ENCODE measurements at regions not wholly inside any gene's neighbourhood (a gene's known extent, or its start where the extent isn't known, plus 50 kb on each side); places are given as distances from the start of the nearest gene placed in this dataset.

DNA sequence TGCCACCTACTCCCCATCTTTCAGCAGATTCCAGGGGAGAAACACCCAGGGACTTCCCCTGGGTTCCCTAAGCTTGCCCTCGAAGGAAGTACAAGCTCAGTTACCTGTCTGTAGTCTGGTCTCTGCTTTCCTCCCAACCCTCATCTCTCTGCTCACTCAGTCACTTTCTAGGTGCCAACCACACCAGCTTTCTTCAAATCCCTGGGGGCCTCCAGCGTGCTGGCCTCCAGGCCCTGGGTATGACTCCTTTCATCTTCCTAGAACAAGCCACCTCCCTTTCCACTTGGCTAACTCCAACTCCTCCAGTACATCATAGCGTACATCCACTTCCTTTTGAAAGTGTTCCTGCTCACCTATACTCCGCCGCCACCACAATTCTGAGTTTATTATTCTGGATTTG lies 222.6 kb downstream of the SNX18 start:
- no peak for DNase-seq

DNA sequence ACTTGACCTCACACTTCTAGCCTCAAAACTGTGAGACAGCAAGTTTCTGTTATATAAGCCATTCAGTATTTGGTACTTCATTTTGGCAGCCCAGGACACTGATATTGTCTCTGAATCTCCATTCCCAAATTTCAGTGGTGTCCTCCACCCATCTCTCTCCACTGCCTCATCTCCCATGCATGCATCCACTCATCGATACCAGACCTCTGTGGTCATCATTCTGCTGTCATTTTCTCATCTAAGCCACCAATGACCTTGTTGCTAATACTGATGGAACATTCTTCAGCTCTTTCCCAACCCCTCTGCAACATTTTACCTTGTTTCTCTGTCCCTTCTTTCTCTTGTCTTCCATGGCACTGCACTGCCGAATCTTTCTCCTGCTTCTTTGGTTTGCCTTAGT lies 221.8 kb downstream of the SNX18 start:
- no peak for DNase-seq

DNA sequence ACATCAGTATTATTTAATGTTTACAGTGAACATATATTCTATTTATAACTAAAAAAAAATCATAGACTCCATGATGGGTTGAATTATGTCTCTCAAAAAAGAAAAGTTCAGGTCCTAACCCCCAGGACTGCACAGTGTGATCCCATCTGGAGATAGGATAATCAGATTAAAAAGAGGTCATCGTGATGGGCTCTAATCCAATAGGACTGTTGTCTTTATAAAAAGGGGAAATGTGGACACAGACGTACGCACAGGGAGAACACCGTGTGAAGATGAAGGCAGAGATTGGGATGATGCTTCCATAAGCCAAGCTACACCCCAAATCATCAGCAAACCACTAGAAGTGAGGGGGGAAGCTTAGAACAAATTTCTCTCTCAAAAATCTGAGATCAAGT lies 221.4 kb downstream of the SNX18 start:
- no peak for DNase-seq

DNA sequence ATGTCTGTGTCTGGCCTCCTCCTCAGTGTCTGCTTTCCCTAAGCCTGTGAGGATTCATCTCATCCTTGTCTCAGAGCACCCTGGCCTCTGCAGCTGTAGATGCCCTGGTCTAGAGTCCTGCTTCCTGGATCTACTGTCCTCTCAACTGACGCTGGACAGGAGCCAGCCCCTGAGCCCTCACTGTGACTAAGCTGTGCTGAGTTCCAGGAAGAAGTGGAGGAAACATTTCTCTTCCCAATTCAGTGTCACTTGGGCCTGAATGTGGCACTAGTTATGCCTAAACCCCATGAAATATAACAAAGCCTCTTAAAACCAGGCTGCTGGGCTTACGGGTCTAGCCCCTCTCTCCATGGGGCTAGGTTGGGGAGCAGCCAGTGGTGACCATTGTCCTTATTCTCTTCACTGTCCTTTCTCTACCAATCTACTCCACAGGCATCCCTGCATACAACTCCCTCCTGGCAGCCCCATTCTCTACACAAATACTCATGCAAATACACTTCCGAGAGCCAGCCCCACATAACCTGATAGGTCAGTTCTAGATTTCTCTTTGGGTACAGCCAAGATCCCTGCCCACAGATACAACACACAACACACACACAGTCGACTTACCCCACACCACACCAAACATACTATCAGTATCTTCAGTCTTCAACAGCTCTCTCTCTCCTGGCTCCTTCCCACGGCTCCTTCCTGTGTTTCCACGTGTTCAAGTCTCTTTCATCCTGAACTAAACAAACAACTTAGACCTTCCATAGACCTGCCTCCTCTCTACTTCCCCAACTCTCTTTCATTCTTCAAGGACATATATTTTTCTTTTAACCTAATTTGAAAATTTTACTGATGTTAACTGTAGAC lies 220.8 kb downstream of the SNX18 start:
- DNase-seq: peak; percentile 17

DNA sequence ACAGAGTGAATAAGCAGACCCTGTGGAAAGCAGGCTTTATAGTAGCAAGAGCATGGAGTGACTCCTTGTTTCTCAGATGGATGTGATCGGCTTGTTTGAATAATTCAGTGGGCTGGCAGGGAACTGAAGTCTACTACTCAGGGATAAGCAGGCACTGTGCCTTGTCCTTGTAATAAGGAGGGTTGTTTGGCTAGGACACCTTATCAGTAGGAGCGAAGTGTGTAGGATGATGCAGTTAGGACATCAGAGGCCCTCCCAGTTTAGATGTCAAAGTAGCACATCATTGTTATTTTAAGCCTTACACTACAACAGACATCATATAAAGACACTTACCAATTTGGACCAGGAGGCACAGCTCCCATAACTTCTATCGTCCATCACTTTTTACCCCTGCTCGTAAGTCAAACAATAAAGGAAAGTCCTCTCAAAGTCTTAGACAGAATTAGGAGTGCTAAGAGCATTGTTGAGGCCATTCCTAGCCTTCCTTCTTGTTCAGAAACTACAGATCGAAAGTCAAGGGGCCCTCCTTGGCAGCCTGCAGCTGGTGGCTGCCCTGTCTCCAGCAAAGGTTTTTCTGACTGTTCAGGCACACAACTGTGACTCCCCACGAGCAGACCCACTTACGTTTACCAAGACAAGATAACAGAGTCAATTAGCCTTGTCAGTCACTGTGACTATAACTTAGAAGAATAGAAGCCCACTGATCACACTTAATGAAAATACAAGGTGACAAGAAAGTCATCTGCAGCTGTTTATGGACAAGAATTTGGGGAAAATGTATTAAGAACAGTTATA lies 218.6 kb downstream of the SNX18 start:
- DNase-seq: no peak

DNA sequence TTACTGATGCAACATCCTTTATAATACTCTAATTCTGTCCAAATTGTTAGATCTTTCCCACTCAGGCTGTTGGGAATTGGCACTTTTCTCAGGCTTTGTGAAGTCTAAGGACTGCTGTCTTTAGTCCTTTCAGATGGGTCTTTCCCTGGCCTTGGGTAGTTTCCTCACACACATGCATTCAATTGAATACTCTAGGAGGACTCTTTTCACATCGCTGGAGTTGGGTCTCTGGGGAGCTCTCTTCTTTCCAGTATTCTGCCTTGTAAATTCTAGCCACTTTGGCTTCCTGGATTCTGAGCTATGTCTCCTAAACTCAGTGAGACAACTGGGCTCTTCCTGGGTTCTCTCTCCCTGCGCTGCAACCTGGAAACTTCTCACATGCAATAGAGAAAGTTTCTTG lies 215.5 kb downstream of the SNX18 start:
- no peak for DNase-seq

DNA sequence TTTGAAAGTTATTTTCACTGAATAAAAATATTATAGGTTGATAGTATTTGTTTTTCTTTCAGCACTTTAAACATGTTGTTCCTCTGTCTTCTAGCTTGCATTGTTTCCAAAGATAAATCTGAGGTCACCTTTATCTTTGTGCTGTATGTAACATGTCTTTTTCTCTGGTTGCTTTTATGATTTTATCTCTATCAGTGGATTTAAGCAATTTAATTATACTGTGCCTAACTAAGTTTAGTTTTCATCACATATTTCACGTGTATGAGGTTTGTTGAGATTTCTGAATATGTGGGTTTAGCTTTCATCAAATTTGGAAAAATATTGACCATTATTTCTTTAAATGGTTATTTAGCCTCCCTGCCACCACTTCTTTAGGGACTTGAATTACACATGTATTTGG lies 214.5 kb downstream of the SNX18 start:
- no peak for DNase-seq

DNA sequence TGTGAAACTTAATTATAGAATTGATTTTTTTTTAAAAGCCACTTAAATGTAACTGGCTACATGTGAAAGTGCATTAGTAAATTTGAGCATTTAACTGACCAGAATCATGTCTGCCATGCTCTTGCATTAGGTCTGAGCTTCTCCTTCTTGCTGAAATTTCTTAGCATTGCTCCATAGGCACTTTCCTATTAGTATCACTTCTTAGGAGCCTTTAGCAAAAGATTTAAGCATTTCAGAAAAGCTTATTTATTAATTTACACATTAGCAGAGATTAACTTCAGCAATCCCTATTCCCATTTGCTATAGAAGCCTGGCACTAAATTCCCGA lies 211.0 kb downstream of the SNX18 start:
- no peak for DNase-seq

DNA sequence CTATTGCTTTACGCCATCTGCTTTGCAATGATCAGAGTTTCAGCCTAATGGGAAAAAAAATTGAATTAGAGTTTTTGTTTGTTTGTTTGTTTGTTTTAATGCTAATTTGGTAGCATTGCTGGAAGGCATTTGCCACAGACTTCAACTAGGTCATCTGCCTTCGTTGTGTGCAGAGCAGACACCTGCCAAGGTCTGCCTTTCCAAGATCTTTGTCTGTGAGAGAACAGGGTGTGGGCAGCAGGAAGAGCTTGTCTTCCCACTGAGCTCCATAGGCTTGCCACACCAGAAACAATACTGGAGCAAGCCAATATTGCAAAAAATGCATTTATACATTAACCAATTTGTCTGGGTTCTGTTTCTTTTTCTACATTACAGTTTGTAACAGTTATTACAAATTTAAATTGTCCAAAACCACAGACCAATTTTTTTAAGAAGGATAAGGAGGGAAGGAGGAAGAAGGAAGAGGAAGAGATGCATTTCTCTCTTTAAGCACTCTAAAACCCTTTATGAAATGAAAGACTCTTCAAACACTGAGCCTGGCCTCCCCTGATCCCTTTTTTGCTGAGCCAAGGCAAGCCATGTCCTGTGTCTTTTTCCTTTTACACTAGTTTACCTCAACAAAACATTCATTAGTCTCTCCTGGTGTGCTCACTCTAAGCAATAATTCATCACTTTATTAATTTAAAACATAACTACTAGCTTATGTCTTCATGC lies 210.5 kb downstream of the SNX18 start:
- DNase-seq: no peak

DNA sequence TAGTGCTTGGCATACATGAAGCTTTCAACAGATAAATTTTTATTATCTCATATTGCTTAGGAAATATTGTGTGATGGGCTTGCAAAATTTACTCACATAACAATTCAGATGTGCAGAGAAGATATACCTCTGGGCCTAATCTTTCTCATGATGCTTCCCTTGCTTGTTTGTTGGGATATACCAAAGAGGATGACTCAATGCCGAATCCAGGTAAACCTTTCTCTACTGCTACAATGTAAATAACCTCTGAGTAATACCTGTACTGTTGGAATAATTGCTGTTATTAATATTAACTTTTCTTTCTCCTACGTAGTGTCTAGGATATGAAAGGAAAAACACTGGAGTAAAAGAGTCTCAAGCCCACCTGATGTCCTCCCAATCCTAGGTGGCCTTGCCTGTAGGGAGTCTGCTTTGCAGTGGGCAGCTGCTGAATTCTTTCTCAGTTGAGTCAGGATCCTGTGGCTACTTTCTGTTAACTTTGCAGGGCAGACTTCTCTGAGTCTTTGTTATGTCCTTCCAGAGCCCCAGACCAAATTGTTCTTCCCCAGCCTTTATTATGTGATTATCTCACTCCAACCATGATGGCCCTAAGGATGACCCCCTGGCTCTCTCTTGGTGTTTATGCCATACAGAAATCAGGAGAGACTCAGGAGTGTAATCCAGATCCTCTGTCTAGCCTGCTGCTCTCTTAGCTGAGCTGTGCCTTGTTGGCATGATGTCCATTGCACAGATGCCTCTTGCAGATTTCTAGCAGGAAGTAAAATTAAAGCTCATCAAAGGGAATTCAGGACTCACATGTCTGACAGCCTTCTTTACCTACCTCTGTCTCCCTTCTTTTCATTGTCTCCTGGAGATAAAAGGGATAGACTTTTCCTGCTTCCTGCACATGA lies 208.1 kb downstream of the SNX18 start:
- no peak for DNase-seq

DNA sequence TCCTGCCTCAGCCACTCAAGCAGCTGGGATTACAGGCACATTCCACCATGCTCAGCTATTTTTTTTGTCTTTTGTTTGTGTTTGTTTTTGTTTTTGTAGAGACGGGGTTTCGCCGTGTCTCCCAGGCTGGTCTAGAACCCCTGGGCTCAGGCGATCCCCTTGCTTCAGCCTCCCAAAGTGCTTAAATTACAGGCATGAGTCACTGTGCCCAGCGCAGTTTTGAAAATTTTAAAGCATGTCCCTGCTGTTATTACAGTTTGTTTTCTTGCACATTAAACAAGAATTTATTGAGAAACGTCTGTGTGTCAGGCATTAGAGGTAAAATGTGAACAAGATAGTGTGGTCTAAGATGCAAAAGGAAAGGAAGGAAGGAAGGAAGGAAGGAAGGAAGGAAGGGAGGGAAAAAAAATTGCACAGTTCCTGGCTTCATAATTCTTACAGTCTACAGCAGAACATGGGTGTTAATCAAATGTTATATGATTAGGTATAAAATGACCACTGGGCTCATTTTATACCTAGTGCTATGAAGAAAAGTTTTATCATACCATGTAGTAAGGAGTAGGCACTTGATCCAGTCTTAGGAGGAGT lies 205.4 kb downstream of the SNX18 start:
- DNase-seq: no peak

DNA sequence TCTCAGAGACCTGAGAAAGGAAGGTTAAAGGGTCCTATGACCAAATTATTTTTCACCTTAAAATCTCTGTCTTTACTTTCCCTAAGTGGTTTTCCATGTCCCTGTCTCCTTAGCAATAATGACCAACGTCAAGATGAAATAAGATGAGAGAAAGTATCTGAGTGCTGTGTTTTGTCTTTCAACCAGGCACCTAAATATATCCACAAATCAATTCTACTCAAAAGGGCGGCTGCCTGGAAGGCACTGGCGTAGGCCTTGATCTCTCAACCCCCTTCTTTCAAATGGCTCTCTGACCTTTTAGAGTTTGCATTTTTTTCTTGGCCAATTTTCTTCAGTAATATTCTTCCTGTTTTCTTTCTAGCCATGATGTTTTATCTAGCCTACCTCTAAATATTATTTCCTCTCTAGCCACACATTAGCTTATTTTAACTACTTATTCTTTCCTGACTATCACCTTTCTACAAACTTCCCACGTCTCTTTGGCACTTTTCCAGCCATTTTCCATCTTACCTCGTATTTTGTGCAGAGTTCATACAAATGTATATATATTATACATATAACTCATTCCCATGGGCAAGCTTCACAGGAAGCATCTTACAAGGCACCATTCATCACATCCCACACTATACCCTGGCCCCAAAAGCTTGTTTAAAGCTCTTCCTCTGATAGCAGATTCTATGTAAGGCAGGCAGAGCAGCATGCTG lies 204.5 kb downstream of the SNX18 start:
- DNase-seq: no peak

DNA sequence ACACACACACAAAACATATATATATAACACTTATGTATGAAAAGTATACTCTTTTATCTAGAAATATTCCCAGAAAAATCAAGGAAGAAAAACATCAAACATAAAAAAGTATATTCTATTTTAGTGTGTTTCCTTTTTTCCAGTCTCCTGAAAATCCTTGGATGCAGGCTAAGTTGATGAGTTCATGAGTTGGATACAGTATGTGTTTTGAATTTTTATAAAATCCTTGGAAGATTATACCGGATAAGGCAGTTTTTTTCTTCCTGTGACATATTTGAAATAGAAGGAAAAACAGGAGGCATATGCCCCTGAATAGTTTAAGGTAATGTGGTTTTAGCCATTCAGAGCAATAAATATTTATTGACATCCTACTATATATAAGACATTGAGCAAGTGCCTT lies 203.6 kb downstream of the SNX18 start:
- no peak for DNase-seq

DNA sequence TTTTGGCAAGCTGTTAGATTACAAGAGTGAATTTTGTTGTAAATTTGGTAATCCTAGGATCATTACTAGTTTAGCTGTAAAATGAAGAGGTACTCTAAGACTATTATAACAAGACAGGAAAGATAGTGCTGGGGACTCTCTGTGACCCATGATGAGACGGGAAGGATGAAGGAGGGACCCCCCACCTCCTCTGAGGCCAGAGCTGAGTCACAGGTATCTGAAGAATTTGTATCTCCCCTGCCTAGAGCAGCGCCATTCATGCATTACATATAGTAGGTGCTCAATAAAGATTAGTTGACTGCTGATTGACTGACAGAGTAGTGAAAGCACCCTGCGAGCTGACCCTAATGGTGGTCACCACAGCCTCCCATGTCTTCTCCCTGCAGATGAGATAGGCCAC lies 202.8 kb downstream of the SNX18 start:
- DNase-seq: no peak

DNA sequence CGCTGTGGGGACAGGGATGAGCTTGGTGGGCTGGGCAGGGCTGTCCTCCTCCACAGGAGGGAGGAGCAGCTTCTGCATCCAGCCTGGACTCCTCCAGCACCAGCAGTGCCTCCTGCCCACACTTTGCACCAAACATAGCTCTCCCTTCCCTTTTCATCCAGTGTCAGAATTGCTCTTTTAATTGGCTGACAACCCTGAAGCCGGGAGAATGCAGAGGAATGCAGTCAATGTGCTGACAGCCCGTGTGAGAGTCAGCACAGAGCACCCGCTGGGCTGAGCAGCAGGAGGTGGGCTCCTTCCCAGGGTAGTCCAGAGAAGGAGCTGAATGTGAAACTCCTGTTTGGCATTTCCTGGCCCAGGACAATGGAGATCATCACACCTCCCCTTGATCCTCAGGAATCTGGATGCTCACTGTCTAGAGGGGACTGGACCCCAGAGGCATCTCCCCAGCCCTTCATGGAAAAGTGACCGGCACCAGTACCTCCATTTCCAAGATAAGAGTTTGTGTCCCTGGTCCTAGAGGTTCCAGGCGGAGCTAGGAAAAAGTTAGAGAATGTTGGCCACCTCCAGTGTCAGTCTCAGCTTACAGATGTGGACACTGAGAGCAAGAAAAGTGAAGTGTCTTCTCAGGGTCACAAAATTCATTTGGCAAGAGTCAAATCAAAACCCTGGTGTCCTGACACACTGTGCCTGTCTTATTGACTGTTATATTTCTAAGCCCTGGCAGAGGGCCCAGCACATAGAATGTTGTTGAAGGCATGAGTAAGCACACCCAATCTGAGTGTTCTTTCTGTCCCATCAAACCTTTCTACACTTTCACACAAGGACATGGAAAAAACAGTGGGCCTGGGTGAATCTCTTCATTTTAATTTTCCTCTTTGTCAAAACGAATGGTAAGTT lies 202.1 kb downstream of the SNX18 start:
- no peak for DNase-seq

DNA sequence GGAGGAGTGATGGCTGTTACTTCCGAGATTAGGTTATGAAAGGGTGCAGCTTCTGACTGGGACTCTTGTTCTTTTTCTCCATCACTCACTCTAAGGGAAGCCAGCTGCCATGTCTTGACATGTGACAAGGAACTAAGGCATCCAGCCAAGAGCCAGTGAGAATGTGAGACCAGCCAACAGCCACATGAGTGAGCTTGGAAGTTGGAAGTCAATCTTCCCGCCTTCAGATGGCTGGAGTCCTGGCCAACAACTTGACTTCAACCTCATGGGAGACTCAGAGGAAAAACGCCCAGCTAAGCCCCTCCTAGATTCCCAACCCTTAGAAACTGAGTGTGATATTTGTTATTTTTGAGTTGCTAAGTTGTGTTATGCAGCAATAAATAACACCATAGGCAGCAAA lies 201.1 kb downstream of the SNX18 start:
- no peak for DNase-seq

DNA sequence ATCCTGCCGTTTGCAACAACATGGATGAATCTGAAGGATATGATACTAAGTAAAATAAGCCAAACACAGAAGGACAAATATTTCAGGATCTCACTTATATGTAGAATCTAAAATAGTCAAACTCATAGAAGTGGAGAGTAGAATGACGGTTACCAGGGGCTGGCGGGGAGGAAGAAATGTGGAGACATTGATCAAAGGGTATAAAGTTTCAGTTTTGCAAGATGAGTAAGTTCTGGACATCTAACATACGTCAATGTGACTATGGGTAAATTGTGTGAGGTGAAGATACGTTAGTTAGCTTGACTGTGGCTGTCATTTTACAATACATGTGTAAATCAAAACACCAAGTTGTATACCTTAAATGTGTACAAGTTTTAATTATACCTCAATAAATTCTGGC lies 200.3 kb downstream of the SNX18 start:
- no peak for DNase-seq

DNA sequence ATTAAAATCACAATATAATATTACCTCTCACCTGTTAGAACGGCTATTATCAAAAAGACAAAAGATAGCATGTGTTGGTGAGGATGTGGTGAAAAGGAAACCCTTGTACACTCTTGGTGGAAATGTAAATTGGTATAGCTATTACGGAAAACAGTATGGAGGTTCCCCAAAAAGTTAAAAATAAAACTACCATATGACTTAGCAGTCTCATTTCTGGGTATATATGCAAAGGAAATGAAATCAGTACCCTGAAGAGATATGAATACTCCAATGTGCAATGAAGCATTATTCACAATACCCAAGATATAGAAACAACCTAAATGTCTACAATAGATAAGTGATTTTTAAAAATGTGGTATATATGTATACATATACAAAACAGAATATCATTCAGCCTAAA lies 199.9 kb downstream of the SNX18 start:
- DNase-seq: no peak

DNA sequence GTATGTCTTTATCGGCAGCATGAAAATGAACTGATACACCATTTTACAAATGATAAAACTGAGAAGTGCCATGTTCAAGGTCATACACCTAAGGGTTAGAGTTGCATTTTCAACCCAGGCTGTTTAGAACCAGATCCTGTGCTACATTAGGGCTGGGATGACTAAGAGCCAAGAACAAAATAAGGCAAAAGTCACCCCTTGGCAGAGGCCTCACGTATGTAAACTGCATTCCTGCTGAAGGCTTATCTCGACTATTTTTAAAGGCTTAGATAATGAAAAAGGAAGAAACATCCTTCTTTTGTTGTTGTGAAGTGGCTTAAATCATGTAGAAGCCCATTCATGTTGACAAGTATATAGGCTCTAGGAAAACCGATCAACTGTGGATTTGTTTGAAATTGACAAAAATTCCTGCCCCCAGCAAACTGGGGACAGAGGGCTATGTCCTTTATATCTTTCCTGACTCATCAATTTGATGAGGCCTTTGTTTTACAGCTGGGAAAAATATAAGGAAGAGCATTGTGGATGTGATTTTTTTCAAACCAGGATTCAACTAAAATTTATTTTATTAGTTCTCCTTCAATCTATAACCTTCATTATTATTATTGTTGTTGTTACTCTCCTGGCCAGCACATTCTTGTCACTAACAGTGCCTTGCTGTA lies 196.5 kb downstream of the SNX18 start:
- DNase-seq: no peak

DNA sequence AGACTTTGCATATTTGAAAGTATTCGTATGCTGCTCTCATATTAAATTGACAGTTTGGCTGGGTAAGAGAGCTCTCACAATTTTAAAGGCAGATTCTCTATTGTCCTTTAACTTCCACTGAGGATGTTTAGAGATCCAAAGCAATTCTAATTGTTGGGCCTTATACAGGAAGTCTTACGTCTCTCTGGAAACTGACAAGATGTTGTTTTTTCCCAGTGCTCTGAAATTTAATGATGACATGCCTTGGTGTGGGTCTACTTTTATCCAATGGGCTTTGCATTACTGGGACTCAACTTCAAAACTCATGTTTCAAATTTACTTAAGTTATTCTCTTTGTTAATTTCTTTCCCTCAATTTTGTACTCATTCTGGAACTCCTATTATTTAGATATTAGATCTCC lies 191.5 kb downstream of the SNX18 start:
- DNase-seq: no peak

All from midbrain (tissue), 1 donor.